Hepatocyte (in vitro differentiated cells): ENCODE measurements at regions not wholly inside any gene's neighbourhood (a gene's known extent, or its start where the extent isn't known, plus 50 kb on each side); places are given as distances from the start of the nearest gene placed in this dataset.

Experiments
- DNase-seq: peaks from one replicate; pipeline ENCODE4 v3.0.0-alpha.2; 2016; ENCODE audit warnings: low spot score
- H2AFZ ChIP-seq: fragments of 200-600 bp; sonication (generic); 2 replicates; pipeline ENCODE4 v1.6.0; 2016; ENCODE audit warnings: antibody characterized with exemption, mild to moderate bottlenecking
- H3K27ac ChIP-seq: fragments of 200-600 bp; sonication (generic); 2 replicates; pipeline ENCODE4 v1.5.1; 2016; ENCODE audit warnings: mild to moderate bottlenecking
- H3K27me3 ChIP-seq: fragments of 200-600 bp; sonication (generic); 2 replicates; pipeline ENCODE4 v1.6.1; 2016
- H3K36me3 ChIP-seq: fragments of 200-600 bp; sonication (generic); replicated peaks from 2 replicates; pipeline ENCODE4 v1.5.1; 2016; ENCODE audit warnings: low read depth; ENCODE audit not compliant: insufficient read depth
- H3K4me1 ChIP-seq: fragments of 200-600 bp; sonication (generic); 2 replicates; pipeline ENCODE4 v1.5.1; 2016; ENCODE audit warnings: mild to moderate bottlenecking, moderate library complexity; ENCODE audit not compliant: insufficient read depth
- H3K4me2 ChIP-seq: fragments of 200-600 bp; sonication (generic); 2 replicates; pipeline ENCODE4 v1.6.0; 2016
- H3K4me3 ChIP-seq: fragments of 200-600 bp; sonication (generic); 2 replicates; pipeline ENCODE4 v1.5.1; 2016; ENCODE audit warnings: mild to moderate bottlenecking
- H3K79me2 ChIP-seq: fragments of 200-600 bp; sonication (generic); 2 replicates; pipeline ENCODE4 v1.6.0; 2017; ENCODE audit warnings: mild to moderate bottlenecking
- H3K9me2 ChIP-seq: fragments of 200-600 bp; sonication (generic); replicated peaks from 2 replicates; pipeline ENCODE4 v1.6.0; 2017; ENCODE audit warnings: mild to moderate bottlenecking; ENCODE audit not compliant: insufficient read depth
- H3K9me3 ChIP-seq: fragments of 200-600 bp; sonication (generic); 2 replicates; pipeline ENCODE4 v1.5.1; 2016; ENCODE audit warnings: low read depth, mild to moderate bottlenecking
- H4K20me1 ChIP-seq: fragments of 200-600 bp; sonication (generic); 2 replicates; pipeline ENCODE4 v1.6.0; 2016; ENCODE audit warnings: mild to moderate bottlenecking; ENCODE audit not compliant: insufficient read depth, poor library complexity, severe bottlenecking
- CTCF ChIP-seq: fragments of 200-600 bp; sonication (generic); IDR thresholded peaks from 2 replicates; pipeline ENCODE4 v1.5.1; 2016; ENCODE audit warnings: antibody characterized with exemption, mild to moderate bottlenecking; ENCODE audit not compliant: poor library complexity
- EZH2 ChIP-seq: fragments of 200-600 bp; sonication (generic); IDR thresholded peaks from 2 replicates; pipeline ENCODE4 v1.6.1; 2016; ENCODE audit warnings: antibody characterized with exemption, mild to moderate bottlenecking, borderline replicate concordance
- EZH2phosphoT487 ChIP-seq: fragments of 200-600 bp; sonication (generic); IDR thresholded peaks from one replicate; pipeline ENCODE4 v1.6.1; 2018; ENCODE audit warnings: antibody characterized with exemption, mild to moderate bottlenecking, low read depth, moderate library complexity; ENCODE audit not compliant: unreplicated experiment, severe bottlenecking
- WGBS: methylation state at CpG from one replicate; pipeline ENCODE4 v1.1.6; 2016; ENCODE audit warnings: low lambda C conversion rate; ENCODE audit errors: missing lambda C conversion rate; 5-methylcytosine and 5-hydroxymethylcytosine counted together

- H3K4me2 ChIP-seq = no peak overlapping the region
- DNase-seq = no peak
- no peak overlapping the region for H3K4me3 ChIP-seq
- WGBS = 58% methylated on average over 8 of the region's 8 CpGs
- H3K36me3 ChIP-seq = no peaks in the 10 kb centered on the region
- TF ChIP-seq EZH2phosphoT487 (no peak), EZH2 (no peak), CTCF (no peak)
- H3K9me3 ChIP-seq = no peaks in the 10 kb centered on the region
- no peaks in the 10 kb centered on the region for H4K20me1 ChIP-seq
- H3K27ac ChIP-seq = no peak overlapping the region
- no peaks in the 10 kb centered on the region for H3K79me2 ChIP-seq
- no peaks in the 10 kb centered on the region for H3K4me1 ChIP-seq
- no peak overlapping the region for H2AFZ ChIP-seq
- no peaks in the 10 kb centered on the region for H3K27me3 ChIP-seq
- H3K9me2 ChIP-seq = no peaks in the 10 kb centered on the region
These were observed 485.1 kb downstream of the GLRX3 start for GRCh38 chr10:130621231-130621775.

- Histone ChIP-seq H3K4me2 (no peak overlapping the region), H3K27ac (no peak overlapping the region), H3K9me3 (no peaks in the 10 kb centered on the region), H3K9me2 (no peaks in the 10 kb centered on the region), H3K4me1 (no peaks in the 10 kb centered on the region), H2AFZ (no peak overlapping the region), H3K36me3 (no peaks in the 10 kb centered on the region), H3K79me2 (no peaks in the 10 kb centered on the region), H3K4me3 (no peak overlapping the region), H4K20me1 (no peaks in the 10 kb centered on the region), H3K27me3 (no peaks in the 10 kb centered on the region)
- DNase-seq = no peak
- 69% methylated on average over 4 of the region's 4 CpGs for whole genome bisulfite sequencing
- TF ChIP-seq EZH2 (no peak), CTCF (no peak), EZH2phosphoT487 (no peak)
These were observed 487.6 kb downstream of the GLRX3 start for GRCh38 chr10:130623680-130624267.

GRCh38 chr10:130627346-130628045 is 491.3 kb downstream of the GLRX3 start:
- Histone ChIP-seq H4K20me1 (no peaks in the 10 kb centered on the region), H3K9me2 (no peaks in the 10 kb centered on the region), H3K4me1 (no peaks in the 10 kb centered on the region), H3K79me2 (no peaks in the 10 kb centered on the region), H3K9me3 (no peaks in the 10 kb centered on the region), H3K36me3 (no peaks in the 10 kb centered on the region), H3K27ac (no peak overlapping the region), H3K27me3 (no peaks in the 10 kb centered on the region), H2AFZ (no peak overlapping the region), H3K4me3 (no peak overlapping the region), H3K4me2 (no peak overlapping the region)
- no peak for DNase-seq
- WGBS = 64% methylated on average over 3 of the region's 3 CpGs
- no peak for TF ChIP-seq EZH2
- no peak for TF ChIP-seq EZH2phosphoT487
- no peak for TF ChIP-seq CTCF
